ENCODE measurements at regions not wholly inside any gene's neighbourhood (a gene's known extent, or its start where the extent isn't known, plus 50 kb on each side); places are given as distances from the start of the nearest gene placed in this dataset.

DNA sequence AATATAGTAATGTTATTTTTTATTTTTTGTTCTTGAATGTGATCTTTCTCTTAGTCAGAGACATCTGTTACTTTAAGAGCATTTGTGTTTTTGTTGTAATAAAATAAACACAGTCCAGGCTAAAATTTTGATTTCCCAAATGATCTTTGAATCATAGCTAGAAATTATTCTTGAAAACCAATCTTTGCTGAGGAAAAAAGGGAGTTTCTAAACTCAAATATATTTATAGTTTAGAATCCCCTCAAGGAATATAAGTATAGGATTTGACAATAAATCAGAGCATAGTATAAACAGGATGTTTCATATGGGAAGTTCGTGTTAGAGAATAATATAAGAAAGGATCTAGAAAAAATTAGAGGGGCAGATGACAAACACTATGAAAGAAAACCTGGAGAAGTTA is 118.8 kb upstream of the ADAMTS19 start:
- no peak overlapping the region for H3K9ac ChIP-seq (ENCODE audit: low read length)
- H3K27me3 ChIP-seq (ENCODE audit: insufficient read depth, low read length), result no peaks in the 10 kb centered on the region
- no TSS peak for BruUV-seq (replicated peaks)
- CTCF ChIA-PET, result no interaction called here
- no peak overlapping the region for H3K4me2 ChIP-seq (ENCODE audit: low read length)
- H3K4me3 ChIP-seq (replicated peaks in 1 of 2; ENCODE audit: low read depth in 1 of 2, low read length in 2 of 2), result no peak overlapping the region
- TF ChIP-seq SRF (IDR thresholded peaks at IDR 0.05; ENCODE audit: low read depth) (no peak), FOSL1 (IDR thresholded peaks at IDR 0.05; ENCODE audit: low read depth) (no peak), SIN3A (IDR thresholded peaks at IDR 0.05; ENCODE audit: low read depth) (no peak), JUND (IDR thresholded peaks at IDR 0.05) (no peak), TCF7L2 (IDR thresholded peaks at IDR 0.05; ENCODE audit: borderline replicate concordance, extremely low read depth, insufficient read depth, insufficient read length) (no peak), ZFX (IDR thresholded peaks at IDR 0.05) (no peak), SP1 (IDR thresholded peaks at IDR 0.05; ENCODE audit: low read depth) (no peak), RAD21 (IDR thresholded peaks at IDR 0.05; ENCODE audit: low read depth) (no peak), CEBPB (IDR thresholded peaks at IDR 0.05; ENCODE audit: low read depth) (no peak), ZNF274 (IDR thresholded peaks at IDR 0.05; ENCODE audit: low read depth, low read length) (no peak), YY1 (IDR thresholded peaks at IDR 0.05; ENCODE audit: extremely low read depth, insufficient replicate concordance, low read depth, low read length) (no peak)
- TF ChIP-seq, protein P1, sequence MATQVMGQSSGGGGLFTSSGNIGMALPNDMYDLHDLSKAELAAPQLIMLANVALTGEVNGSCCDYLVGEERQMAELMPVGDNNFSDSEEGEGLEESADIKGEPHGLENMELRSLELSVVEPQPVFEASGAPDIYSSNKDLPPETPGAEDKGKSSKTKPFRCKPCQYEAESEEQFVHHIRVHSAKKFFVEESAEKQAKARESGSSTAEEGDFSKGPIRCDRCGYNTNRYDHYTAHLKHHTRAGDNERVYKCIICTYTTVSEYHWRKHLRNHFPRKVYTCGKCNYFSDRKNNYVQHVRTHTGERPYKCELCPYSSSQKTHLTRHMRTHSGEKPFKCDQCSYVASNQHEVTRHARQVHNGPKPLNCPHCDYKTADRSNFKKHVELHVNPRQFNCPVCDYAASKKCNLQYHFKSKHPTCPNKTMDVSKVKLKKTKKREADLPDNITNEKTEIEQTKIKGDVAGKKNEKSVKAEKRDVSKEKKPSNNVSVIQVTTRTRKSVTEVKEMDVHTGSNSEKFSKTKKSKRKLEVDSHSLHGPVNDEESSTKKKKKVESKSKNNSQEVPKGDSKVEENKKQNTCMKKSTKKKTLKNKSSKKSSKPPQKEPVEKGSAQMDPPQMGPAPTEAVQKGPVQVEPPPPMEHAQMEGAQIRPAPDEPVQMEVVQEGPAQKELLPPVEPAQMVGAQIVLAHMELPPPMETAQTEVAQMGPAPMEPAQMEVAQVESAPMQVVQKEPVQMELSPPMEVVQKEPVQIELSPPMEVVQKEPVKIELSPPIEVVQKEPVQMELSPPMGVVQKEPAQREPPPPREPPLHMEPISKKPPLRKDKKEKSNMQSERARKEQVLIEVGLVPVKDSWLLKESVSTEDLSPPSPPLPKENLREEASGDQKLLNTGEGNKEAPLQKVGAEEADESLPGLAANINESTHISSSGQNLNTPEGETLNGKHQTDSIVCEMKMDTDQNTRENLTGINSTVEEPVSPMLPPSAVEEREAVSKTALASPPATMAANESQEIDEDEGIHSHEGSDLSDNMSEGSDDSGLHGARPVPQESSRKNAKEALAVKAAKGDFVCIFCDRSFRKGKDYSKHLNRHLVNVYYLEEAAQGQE (IDR thresholded peaks at IDR 0.05; ENCODE audit: low read depth), result no peak
- TF ChIP-seq, protein P2, sequence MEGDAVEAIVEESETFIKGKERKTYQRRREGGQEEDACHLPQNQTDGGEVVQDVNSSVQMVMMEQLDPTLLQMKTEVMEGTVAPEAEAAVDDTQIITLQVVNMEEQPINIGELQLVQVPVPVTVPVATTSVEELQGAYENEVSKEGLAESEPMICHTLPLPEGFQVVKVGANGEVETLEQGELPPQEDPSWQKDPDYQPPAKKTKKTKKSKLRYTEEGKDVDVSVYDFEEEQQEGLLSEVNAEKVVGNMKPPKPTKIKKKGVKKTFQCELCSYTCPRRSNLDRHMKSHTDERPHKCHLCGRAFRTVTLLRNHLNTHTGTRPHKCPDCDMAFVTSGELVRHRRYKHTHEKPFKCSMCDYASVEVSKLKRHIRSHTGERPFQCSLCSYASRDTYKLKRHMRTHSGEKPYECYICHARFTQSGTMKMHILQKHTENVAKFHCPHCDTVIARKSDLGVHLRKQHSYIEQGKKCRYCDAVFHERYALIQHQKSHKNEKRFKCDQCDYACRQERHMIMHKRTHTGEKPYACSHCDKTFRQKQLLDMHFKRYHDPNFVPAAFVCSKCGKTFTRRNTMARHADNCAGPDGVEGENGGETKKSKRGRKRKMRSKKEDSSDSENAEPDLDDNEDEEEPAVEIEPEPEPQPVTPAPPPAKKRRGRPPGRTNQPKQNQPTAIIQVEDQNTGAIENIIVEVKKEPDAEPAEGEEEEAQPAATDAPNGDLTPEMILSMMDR (IDR thresholded peaks at IDR 0.05 in 2 of 3, conservative IDR thresholded peaks at IDR 0.05 in 1 of 3; ENCODE audit: borderline replicate concordance in 1 of 3, insufficient read depth in 1 of 3, low read depth in 2 of 3, low read length in 2 of 3), result no peak
- TF ChIP-seq, protein P3, sequence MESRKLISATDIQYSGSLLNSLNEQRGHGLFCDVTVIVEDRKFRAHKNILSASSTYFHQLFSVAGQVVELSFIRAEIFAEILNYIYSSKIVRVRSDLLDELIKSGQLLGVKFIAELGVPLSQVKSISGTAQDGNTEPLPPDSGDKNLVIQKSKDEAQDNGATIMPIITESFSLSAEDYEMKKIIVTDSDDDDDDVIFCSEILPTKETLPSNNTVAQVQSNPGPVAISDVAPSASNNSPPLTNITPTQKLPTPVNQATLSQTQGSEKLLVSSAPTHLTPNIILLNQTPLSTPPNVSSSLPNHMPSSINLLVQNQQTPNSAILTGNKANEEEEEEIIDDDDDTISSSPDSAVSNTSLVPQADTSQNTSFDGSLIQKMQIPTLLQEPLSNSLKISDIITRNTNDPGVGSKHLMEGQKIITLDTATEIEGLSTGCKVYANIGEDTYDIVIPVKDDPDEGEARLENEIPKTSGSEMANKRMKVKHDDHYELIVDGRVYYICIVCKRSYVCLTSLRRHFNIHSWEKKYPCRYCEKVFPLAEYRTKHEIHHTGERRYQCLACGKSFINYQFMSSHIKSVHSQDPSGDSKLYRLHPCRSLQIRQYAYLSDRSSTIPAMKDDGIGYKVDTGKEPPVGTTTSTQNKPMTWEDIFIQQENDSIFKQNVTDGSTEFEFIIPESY (IDR thresholded peaks at IDR 0.05; ENCODE audit: extremely low read depth, insufficient replicate concordance, low read length), result no peak
- TF ChIP-seq, protein P4, sequence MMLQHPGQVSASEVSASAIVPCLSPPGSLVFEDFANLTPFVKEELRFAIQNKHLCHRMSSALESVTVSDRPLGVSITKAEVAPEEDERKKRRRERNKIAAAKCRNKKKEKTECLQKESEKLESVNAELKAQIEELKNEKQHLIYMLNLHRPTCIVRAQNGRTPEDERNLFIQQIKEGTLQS (IDR thresholded peaks at IDR 0.05), result no peak
- RAD21 ChIA-PET (ENCODE audit: low non-redundant PET in 1 of 2, low total read pairs in 2 of 2, uncharacterized antibody in 2 of 2, unreplicated experiment in 2 of 2), result no interaction called here
- H3K27ac ChIP-seq (ENCODE audit: low read depth, low read length), result no peak overlapping the region
- ATAC-seq (no peak), DNase-seq (ENCODE audit: low read depth, low spot score) (no peak)
- H3K36me3 ChIP-seq (ENCODE audit: control insufficient read depth in 1 of 2, insufficient read depth in 2 of 2, low read length in 2 of 2), result no peaks in the 10 kb centered on the region
- intact Hi-C loops (cut with micrococcal nuclease), result no loop called here
- POLR2A ChIA-PET, result no interaction called here
- no peaks in the 10 kb centered on the region for H4K20me1 ChIP-seq (ENCODE audit: insufficient read depth)
- H3K9me2 ChIP-seq (ENCODE audit: insufficient read depth), result no peaks in the 10 kb centered on the region
- no peaks in the 10 kb centered on the region for H3K4me1 ChIP-seq (ENCODE audit: control insufficient read depth in 1 of 2, insufficient read depth in 2 of 2, low read length in 2 of 2)
- no peaks in the 10 kb centered on the region for H3K9me3 ChIP-seq (ENCODE audit: control insufficient read depth in 1 of 2, insufficient read depth in 1 of 2, low read depth in 1 of 2, low read length in 2 of 2)
- no peak overlapping the region for H2AFZ ChIP-seq (ENCODE audit: low read depth, low read length, poor library complexity, severe bottlenecking)
- no peaks in the 10 kb centered on the region for H3K79me2 ChIP-seq (ENCODE audit: insufficient read depth, low read length)
